HL-60 (cell line): ENCODE measurements at regions not wholly inside any gene's neighbourhood (a gene's known extent, or its start where the extent isn't known, plus 50 kb on each side); places are given as distances from the start of the nearest gene placed in this dataset.

Experiments
- CTCF ChIP-seq: IDR thresholded peaks from one replicate; pipeline ENCODE4 v1.5.1; 2011; ENCODE audit warnings: low read length, control low read depth, inconsistent platforms; ENCODE audit not compliant: insufficient read depth
- GABPA ChIP-seq: IDR thresholded peaks from 2 replicates; pipeline ENCODE4 v1.6.1; 2012; ENCODE audit warnings: low read depth
- REST ChIP-seq: IDR thresholded peaks from 2 replicates; pipeline ENCODE4 v1.6.1; 2012; ENCODE audit warnings: low read depth; ENCODE audit not compliant: insufficient replicate concordance

GRCh38 chr7:69430384-69431021, 167.8 kb upstream of the AUTS2 start:
- TF ChIP-seq CTCF: no peak
- no peak for TF ChIP-seq GABPA
- TF ChIP-seq REST: no peak
